ACC112 (cell line): ENCODE measurements at regions not wholly inside any gene's neighbourhood (a gene's known extent, or its start where the extent isn't known, plus 50 kb on each side); places are given as distances from the start of the nearest gene placed in this dataset.
A peak's percentile ranks its signal among the peaks of the same experiment; 100 is the strongest.
"Not testable (repeated sequence)": the region's sequence is repeated elsewhere in the genome, so short reads cannot be mapped to it uniquely, and the experiment has no call there.

Source experiments
- H2AFZ ChIP-seq: fragments of 200-600 bp; sonication (generic); one replicate; pipeline ENCODE4 v1.6.0; 2017; ENCODE audit warnings: antibody characterized with exemption, low read length; ENCODE audit not compliant: unreplicated experiment
- H3K27ac ChIP-seq: fragments of 200-600 bp; sonication (generic); 2 replicates; pipeline ENCODE4 v1.5.1; 2014; ENCODE audit warnings: low read depth, mild to moderate bottlenecking, antibody characterized with exemption, low read length, moderate library complexity
- H3K27me3 ChIP-seq: fragments of 200-600 bp; sonication (generic); 2 replicates; pipeline ENCODE4 v1.6.1; 2014; ENCODE audit warnings: mild to moderate bottlenecking, antibody characterized with exemption, low read length, moderate library complexity, mixed read lengths; ENCODE audit not compliant: insufficient read depth
- H3K36me3 ChIP-seq: fragments of 200-600 bp; sonication (generic); 2 replicates; pipeline ENCODE4 v1.6.1; 2016; ENCODE audit warnings: mild to moderate bottlenecking, antibody characterized with exemption, low read length, moderate library complexity, mixed read lengths; ENCODE audit not compliant: insufficient read depth
- H3K4me1 ChIP-seq: fragments of 200-600 bp; sonication (generic); one replicate; pipeline ENCODE4 v1.6.1; 2016; ENCODE audit warnings: low read length, mixed read lengths; ENCODE audit not compliant: insufficient read depth, unreplicated experiment, control insufficient read depth
- H3K4me3 ChIP-seq: fragments of 200-600 bp; sonication (generic); 2 replicates; pipeline ENCODE4 v1.5.1; 2014; ENCODE audit warnings: mild to moderate bottlenecking, low read depth, low read length
- H3K79me2 ChIP-seq: fragments of 200-600 bp; sonication (generic); one replicate; pipeline ENCODE4 v1.6.0; 2016; ENCODE audit warnings: low read length; ENCODE audit not compliant: control insufficient read depth, unreplicated experiment, insufficient read depth

GRCh38 chr2:130251535-130251872 lies 53.3 kb upstream of the TUBA3E start:
- no peaks in the 10 kb centered on the region for H3K4me1 ChIP-seq
- no peak overlapping the region for H3K27ac ChIP-seq
- H3K27me3 ChIP-seq: peaks cover 66% of the 10 kb centered on the region
- no peaks in the 10 kb centered on the region for H3K79me2 ChIP-seq
- no peaks in the 10 kb centered on the region for H3K36me3 ChIP-seq
- no peak overlapping the region for H3K4me3 ChIP-seq
- H2AFZ ChIP-seq: peak overlapping the region; percentile 38

GRCh38 chr2:130248355-130248754 lies 50.1 kb upstream of the TUBA3E start:
- H3K36me3 ChIP-seq, H3K4me1 ChIP-seq, H3K27ac ChIP-seq, H3K4me3 ChIP-seq, H2AFZ ChIP-seq, H3K79me2 ChIP-seq: not testable (repeated sequence)
- peaks cover 64% of the 10 kb centered on the region for H3K27me3 ChIP-seq
